H1 (cell line): ENCODE measurements at regions not wholly inside any gene's neighbourhood (a gene's known extent, or its start where the extent isn't known, plus 50 kb on each side); places are given as distances from the start of the nearest gene placed in this dataset.

Experiments used
- CHD1 ChIP-seq: IDR thresholded peaks from 2 replicates; pipeline ENCODE4 v1.6.1; 2012; ENCODE audit warnings: low read depth, low read length, improper control_type of control experiment
- GTF2F1 ChIP-seq: IDR thresholded peaks from 2 replicates; pipeline ENCODE4 v1.6.1; 2012; ENCODE audit warnings: low read depth, low read length, improper control_type of control experiment, borderline replicate concordance
- MAFK ChIP-seq: IDR thresholded peaks from 2 replicates; pipeline ENCODE4 v1.6.1; 2012; ENCODE audit warnings: low read depth, mild to moderate bottlenecking, improper control_type of control experiment, low read length
- RFX5 ChIP-seq: IDR thresholded peaks from 2 replicates; pipeline ENCODE4 v1.6.1; 2011; ENCODE audit warnings: low read depth, low read length, improper control_type of control experiment, borderline replicate concordance
- TF ChIP-seq, protein P1 (sequence below): fragments of 300-600 bp; sonication (generic); IDR thresholded peaks from 2 replicates; pipeline ENCODE4 v1.7.1; 2012; ENCODE audit warnings: low read length, moderate library complexity, mild to moderate bottlenecking, inconsistent platforms; ENCODE audit not compliant: insufficient replicate concordance
- TF ChIP-seq, protein P2 (sequence below), 3 experiments: IDR thresholded peaks; 1 replicate in 2 of 3; 2 replicates in 1 of 3; pipeline versions ENCODE4 v1.5.1 to v1.6.1; 2011; ENCODE audit warnings: low read length in 3 of 3, mild to moderate bottlenecking in 3 of 3, inconsistent platforms in 2 of 3, low read depth in 1 of 3, moderate library complexity in 1 of 3; ENCODE audit not compliant: insufficient read depth in 1 of 3; ENCODE audit errors: control extremely low read depth in 1 of 3
- TF ChIP-seq, protein P3 (sequence below): IDR thresholded peaks from 2 replicates; pipeline ENCODE4 v1.6.1; 2011; ENCODE audit warnings: low read length, improper control_type of control experiment

DNA sequence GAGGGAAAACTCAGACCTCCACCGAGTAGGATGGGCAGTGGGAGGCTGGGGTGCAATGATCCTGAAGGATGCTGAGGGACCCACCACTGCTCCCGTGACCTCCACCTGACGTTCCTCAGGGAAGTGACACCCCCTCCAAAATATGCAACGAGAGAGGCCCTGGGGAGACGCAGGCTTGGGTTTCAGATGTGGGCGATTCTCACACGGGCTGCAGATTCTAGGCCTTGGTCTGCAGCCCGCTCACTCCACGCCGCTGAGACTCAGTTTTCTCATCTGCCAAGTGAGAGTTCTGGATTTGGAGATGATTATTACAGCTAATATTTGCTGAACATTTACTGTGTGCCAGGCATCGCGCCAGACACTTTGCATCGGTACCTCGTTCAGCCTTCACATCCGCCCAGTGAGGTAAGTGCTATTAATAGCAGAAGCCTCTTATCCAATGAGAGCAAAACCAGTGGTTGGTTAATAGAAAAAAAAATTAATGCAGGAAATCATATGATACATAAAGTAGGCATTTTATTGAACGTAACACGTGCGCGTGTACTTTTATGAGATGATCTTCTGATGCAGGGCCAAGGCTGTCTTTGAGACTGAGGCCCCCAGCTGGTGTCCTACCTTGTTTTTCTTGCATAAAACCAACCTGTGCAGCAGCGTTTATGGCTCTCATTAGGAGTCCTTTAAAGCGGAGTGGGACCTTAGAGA is 102.0 kb upstream of the RUNX3 start (continued):
- TF ChIP-seq, protein P1, sequence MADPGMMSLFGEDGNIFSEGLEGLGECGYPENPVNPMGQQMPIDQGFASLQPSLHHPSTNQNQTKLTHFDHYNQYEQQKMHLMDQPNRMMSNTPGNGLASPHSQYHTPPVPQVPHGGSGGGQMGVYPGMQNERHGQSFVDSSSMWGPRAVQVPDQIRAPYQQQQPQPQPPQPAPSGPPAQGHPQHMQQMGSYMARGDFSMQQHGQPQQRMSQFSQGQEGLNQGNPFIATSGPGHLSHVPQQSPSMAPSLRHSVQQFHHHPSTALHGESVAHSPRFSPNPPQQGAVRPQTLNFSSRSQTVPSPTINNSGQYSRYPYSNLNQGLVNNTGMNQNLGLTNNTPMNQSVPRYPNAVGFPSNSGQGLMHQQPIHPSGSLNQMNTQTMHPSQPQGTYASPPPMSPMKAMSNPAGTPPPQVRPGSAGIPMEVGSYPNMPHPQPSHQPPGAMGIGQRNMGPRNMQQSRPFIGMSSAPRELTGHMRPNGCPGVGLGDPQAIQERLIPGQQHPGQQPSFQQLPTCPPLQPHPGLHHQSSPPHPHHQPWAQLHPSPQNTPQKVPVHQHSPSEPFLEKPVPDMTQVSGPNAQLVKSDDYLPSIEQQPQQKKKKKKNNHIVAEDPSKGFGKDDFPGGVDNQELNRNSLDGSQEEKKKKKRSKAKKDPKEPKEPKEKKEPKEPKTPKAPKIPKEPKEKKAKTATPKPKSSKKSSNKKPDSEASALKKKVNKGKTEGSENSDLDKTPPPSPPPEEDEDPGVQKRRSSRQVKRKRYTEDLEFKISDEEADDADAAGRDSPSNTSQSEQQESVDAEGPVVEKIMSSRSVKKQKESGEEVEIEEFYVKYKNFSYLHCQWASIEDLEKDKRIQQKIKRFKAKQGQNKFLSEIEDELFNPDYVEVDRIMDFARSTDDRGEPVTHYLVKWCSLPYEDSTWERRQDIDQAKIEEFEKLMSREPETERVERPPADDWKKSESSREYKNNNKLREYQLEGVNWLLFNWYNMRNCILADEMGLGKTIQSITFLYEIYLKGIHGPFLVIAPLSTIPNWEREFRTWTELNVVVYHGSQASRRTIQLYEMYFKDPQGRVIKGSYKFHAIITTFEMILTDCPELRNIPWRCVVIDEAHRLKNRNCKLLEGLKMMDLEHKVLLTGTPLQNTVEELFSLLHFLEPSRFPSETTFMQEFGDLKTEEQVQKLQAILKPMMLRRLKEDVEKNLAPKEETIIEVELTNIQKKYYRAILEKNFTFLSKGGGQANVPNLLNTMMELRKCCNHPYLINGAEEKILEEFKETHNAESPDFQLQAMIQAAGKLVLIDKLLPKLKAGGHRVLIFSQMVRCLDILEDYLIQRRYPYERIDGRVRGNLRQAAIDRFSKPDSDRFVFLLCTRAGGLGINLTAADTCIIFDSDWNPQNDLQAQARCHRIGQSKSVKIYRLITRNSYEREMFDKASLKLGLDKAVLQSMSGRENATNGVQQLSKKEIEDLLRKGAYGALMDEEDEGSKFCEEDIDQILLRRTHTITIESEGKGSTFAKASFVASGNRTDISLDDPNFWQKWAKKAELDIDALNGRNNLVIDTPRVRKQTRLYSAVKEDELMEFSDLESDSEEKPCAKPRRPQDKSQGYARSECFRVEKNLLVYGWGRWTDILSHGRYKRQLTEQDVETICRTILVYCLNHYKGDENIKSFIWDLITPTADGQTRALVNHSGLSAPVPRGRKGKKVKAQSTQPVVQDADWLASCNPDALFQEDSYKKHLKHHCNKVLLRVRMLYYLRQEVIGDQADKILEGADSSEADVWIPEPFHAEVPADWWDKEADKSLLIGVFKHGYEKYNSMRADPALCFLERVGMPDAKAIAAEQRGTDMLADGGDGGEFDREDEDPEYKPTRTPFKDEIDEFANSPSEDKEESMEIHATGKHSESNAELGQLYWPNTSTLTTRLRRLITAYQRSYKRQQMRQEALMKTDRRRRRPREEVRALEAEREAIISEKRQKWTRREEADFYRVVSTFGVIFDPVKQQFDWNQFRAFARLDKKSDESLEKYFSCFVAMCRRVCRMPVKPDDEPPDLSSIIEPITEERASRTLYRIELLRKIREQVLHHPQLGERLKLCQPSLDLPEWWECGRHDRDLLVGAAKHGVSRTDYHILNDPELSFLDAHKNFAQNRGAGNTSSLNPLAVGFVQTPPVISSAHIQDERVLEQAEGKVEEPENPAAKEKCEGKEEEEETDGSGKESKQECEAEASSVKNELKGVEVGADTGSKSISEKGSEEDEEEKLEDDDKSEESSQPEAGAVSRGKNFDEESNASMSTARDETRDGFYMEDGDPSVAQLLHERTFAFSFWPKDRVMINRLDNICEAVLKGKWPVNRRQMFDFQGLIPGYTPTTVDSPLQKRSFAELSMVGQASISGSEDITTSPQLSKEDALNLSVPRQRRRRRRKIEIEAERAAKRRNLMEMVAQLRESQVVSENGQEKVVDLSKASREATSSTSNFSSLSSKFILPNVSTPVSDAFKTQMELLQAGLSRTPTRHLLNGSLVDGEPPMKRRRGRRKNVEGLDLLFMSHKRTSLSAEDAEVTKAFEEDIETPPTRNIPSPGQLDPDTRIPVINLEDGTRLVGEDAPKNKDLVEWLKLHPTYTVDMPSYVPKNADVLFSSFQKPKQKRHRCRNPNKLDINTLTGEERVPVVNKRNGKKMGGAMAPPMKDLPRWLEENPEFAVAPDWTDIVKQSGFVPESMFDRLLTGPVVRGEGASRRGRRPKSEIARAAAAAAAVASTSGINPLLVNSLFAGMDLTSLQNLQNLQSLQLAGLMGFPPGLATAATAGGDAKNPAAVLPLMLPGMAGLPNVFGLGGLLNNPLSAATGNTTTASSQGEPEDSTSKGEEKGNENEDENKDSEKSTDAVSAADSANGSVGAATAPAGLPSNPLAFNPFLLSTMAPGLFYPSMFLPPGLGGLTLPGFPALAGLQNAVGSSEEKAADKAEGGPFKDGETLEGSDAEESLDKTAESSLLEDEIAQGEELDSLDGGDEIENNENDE: no peak
- TF ChIP-seq GTF2F1 (no peak), MAFK (no peak), CHD1 (no peak), RFX5 (no peak)
- TF ChIP-seq, protein P2, sequence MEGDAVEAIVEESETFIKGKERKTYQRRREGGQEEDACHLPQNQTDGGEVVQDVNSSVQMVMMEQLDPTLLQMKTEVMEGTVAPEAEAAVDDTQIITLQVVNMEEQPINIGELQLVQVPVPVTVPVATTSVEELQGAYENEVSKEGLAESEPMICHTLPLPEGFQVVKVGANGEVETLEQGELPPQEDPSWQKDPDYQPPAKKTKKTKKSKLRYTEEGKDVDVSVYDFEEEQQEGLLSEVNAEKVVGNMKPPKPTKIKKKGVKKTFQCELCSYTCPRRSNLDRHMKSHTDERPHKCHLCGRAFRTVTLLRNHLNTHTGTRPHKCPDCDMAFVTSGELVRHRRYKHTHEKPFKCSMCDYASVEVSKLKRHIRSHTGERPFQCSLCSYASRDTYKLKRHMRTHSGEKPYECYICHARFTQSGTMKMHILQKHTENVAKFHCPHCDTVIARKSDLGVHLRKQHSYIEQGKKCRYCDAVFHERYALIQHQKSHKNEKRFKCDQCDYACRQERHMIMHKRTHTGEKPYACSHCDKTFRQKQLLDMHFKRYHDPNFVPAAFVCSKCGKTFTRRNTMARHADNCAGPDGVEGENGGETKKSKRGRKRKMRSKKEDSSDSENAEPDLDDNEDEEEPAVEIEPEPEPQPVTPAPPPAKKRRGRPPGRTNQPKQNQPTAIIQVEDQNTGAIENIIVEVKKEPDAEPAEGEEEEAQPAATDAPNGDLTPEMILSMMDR (IDR thresholded peaks at IDR 0.05; ENCODE audit: control extremely low read depth in 1 of 3, insufficient read depth in 1 of 3, low read depth in 1 of 3, low read length in 3 of 3): no peak
- TF ChIP-seq, protein P3, sequence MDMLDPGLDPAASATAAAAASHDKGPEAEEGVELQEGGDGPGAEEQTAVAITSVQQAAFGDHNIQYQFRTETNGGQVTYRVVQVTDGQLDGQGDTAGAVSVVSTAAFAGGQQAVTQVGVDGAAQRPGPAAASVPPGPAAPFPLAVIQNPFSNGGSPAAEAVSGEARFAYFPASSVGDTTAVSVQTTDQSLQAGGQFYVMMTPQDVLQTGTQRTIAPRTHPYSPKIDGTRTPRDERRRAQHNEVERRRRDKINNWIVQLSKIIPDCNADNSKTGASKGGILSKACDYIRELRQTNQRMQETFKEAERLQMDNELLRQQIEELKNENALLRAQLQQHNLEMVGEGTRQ: no peak
